ENCODE measurements at regions not wholly inside any gene's neighbourhood (a gene's known extent, or its start where the extent isn't known, plus 50 kb on each side); places are given as distances from the start of the nearest gene placed in this dataset.

GRCh38 chr5:60014331-60014730 is 120.8 kb upstream of the PDE4D start:
- Histone ChIP-seq H3K27ac (ENCODE audit: low read depth in 2 of 2, low read length in 2 of 2) (no peak overlapping the region), H3K36me3 (ENCODE audit: control insufficient read depth in 2 of 2, insufficient read depth in 2 of 2, low read length in 2 of 2) (no peaks in the 10 kb centered on the region), H3K4me3 (ENCODE audit: low read length in 2 of 2) (no peak overlapping the region), H3K9ac (ENCODE audit: low read depth in 1 of 2, low read length in 2 of 2) (no peak overlapping the region), H3K9me3 (ENCODE audit: control insufficient read depth in 2 of 2, low read length in 2 of 2) (no peaks in the 10 kb centered on the region), H3K27me3 (ENCODE audit: control insufficient read depth in 2 of 2, insufficient read depth in 2 of 2, low read length in 2 of 2) (no peaks in the 10 kb centered on the region), H3K4me1 (ENCODE audit: control insufficient read depth in 2 of 2, insufficient read depth in 2 of 2, low read length in 2 of 2) (no peaks in the 10 kb centered on the region)

- Histone ChIP-seq H3K36me3 (ENCODE audit: control insufficient read depth in 2 of 2, insufficient read depth in 2 of 2, low read length in 2 of 2) (no peaks in the 10 kb centered on the region), H3K4me3 (ENCODE audit: low read length in 2 of 2) (no peak overlapping the region), H3K9ac (ENCODE audit: low read depth in 1 of 2, low read length in 2 of 2) (no peak overlapping the region), H3K9me3 (ENCODE audit: control insufficient read depth in 2 of 2, low read length in 2 of 2) (no peaks in the 10 kb centered on the region), H3K27me3 (ENCODE audit: control insufficient read depth in 2 of 2, insufficient read depth in 2 of 2, low read length in 2 of 2) (no peaks in the 10 kb centered on the region), H3K4me1 (ENCODE audit: control insufficient read depth in 2 of 2, insufficient read depth in 2 of 2, low read length in 2 of 2) (no peaks in the 10 kb centered on the region), H3K27ac (ENCODE audit: low read depth in 2 of 2, low read length in 2 of 2) (no peak overlapping the region)
Measured at GRCh38 chr5:60010853-60011252, 117.3 kb upstream of the PDE4D start.

- Histone ChIP-seq H3K27ac (ENCODE audit: low read depth in 2 of 2, low read length in 2 of 2) (no peak overlapping the region), H3K9ac (ENCODE audit: low read depth in 1 of 2, low read length in 2 of 2) (no peak overlapping the region), H3K36me3 (ENCODE audit: control insufficient read depth in 2 of 2, insufficient read depth in 2 of 2, low read length in 2 of 2) (no peaks in the 10 kb centered on the region), H3K4me1 (ENCODE audit: control insufficient read depth in 2 of 2, insufficient read depth in 2 of 2, low read length in 2 of 2) (no peaks in the 10 kb centered on the region), H3K4me3 (ENCODE audit: low read length in 2 of 2) (no peak overlapping the region), H3K9me3 (ENCODE audit: control insufficient read depth in 2 of 2, low read length in 2 of 2) (no peaks in the 10 kb centered on the region), H3K27me3 (ENCODE audit: control insufficient read depth in 2 of 2, insufficient read depth in 2 of 2, low read length in 2 of 2) (no peaks in the 10 kb centered on the region)
Measured at GRCh38 chr5:60010328-60010727, 116.8 kb upstream of the PDE4D start.

DNA sequence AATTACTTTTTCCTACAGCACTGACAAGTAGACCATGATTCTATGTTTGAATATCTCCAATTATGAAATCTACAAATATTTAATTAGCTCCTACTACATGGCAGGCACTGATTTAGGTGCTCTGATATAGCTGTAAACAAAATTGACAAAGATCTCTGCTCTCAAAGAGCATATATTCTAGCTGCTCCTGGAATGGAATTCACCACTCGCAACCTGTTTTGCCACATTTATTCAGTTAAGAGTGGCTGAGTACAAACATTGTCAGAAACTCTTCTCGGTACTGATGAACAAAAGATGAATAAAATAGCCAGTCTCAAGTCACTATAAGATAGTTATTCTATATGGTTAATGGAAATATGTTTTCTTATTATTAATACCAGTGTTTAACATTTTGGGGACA is 114.2 kb upstream of the PDE4D start:
- Histone ChIP-seq H3K4me3 (ENCODE audit: low read length in 2 of 2) (no peak overlapping the region), H3K9ac (ENCODE audit: low read depth in 1 of 2, low read length in 2 of 2) (no peak overlapping the region), H3K9me3 (ENCODE audit: control insufficient read depth in 2 of 2, low read length in 2 of 2) (no peaks in the 10 kb centered on the region), H3K27me3 (ENCODE audit: control insufficient read depth in 2 of 2, insufficient read depth in 2 of 2, low read length in 2 of 2) (no peaks in the 10 kb centered on the region), H3K36me3 (ENCODE audit: control insufficient read depth in 2 of 2, insufficient read depth in 2 of 2, low read length in 2 of 2) (no peaks in the 10 kb centered on the region), H3K4me1 (ENCODE audit: control insufficient read depth in 2 of 2, insufficient read depth in 2 of 2, low read length in 2 of 2) (no peaks in the 10 kb centered on the region), H3K27ac (ENCODE audit: low read depth in 2 of 2, low read length in 2 of 2) (no peak overlapping the region)

DNA sequence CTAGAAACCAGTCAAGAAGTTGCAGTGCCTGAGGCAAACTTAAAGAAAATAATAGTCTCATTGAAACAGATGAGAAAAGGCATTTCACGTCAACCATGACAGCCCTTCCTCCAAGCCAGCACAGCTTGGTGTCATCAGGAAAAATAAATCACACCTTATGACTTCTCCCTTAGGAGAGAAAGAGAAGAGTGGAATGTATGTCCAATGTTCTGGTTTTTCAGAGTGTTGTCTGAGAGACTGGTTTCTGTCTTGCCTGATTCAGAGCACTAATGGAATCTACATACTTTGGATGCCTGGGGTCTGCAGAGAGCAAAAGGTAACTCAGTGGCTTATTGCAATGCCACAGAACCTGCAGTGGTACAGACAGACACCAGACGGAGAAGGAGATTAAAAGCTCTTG is 105.5 kb upstream of the PDE4D start:
- Histone ChIP-seq H3K4me1 (ENCODE audit: control insufficient read depth in 2 of 2, insufficient read depth in 2 of 2, low read length in 2 of 2) (no peaks in the 10 kb centered on the region), H3K36me3 (ENCODE audit: control insufficient read depth in 2 of 2, insufficient read depth in 2 of 2, low read length in 2 of 2) (no peaks in the 10 kb centered on the region), H3K4me3 (ENCODE audit: low read length in 2 of 2) (no peak overlapping the region), H3K9ac (ENCODE audit: low read depth in 1 of 2, low read length in 2 of 2) (no peak overlapping the region), H3K27me3 (ENCODE audit: control insufficient read depth in 2 of 2, insufficient read depth in 2 of 2, low read length in 2 of 2) (no peaks in the 10 kb centered on the region), H3K9me3 (ENCODE audit: control insufficient read depth in 2 of 2, low read length in 2 of 2) (no peaks in the 10 kb centered on the region), H3K27ac (ENCODE audit: low read depth in 2 of 2, low read length in 2 of 2) (no peak overlapping the region)

GRCh38 chr5:59992206-59992605 is 98.7 kb upstream of the PDE4D start:
- H3K9me3 ChIP-seq (ENCODE audit: control insufficient read depth in 2 of 2, low read length in 2 of 2), result no peaks in the 10 kb centered on the region
- H3K9ac ChIP-seq (ENCODE audit: low read depth in 1 of 2, low read length in 2 of 2), result no peak overlapping the region
- no peaks in the 10 kb centered on the region for H3K27me3 ChIP-seq (ENCODE audit: control insufficient read depth in 2 of 2, insufficient read depth in 2 of 2, low read length in 2 of 2)
- H3K27ac ChIP-seq (ENCODE audit: low read depth in 2 of 2, low read length in 2 of 2), result no peak overlapping the region
- no peaks in the 10 kb centered on the region for H3K4me1 ChIP-seq (ENCODE audit: control insufficient read depth in 2 of 2, insufficient read depth in 2 of 2, low read length in 2 of 2)
- H3K4me3 ChIP-seq (ENCODE audit: low read length in 2 of 2), result no peak overlapping the region
- H3K36me3 ChIP-seq (ENCODE audit: control insufficient read depth in 2 of 2, insufficient read depth in 2 of 2, low read length in 2 of 2), result no peaks in the 10 kb centered on the region

DNA sequence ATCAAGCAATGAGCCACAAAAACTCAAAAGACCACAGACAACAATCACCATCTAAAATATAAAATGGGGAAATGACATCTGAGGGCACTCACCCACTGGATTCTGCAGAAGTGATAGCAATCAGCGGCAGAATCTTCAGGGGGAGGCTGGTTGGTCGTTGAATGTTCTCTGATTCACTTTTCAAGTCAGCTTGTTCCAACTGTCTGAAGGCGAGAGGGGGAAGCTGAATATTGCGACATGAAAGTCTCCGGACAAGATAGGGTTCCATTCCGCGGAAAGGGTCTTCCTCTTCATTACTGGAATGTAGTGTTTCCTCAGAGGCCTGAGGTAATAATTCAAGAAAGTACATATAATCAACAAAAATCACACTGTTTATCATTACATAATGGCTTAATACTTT is 94.9 kb upstream of the PDE4D start:
- Histone ChIP-seq H3K9me3 (ENCODE audit: control insufficient read depth in 2 of 2, low read length in 2 of 2) (no peaks in the 10 kb centered on the region), H3K27me3 (ENCODE audit: control insufficient read depth in 2 of 2, insufficient read depth in 2 of 2, low read length in 2 of 2) (no peaks in the 10 kb centered on the region), H3K4me3 (ENCODE audit: low read length in 2 of 2) (no peak overlapping the region), H3K4me1 (ENCODE audit: control insufficient read depth in 2 of 2, insufficient read depth in 2 of 2, low read length in 2 of 2) (no peaks in the 10 kb centered on the region), H3K27ac (ENCODE audit: low read depth in 2 of 2, low read length in 2 of 2) (no peak overlapping the region), H3K36me3 (ENCODE audit: control insufficient read depth in 2 of 2, insufficient read depth in 2 of 2, low read length in 2 of 2) (no peaks in the 10 kb centered on the region), H3K9ac (ENCODE audit: low read depth in 1 of 2, low read length in 2 of 2) (no peak overlapping the region)

GRCh38 chr5:59976342-59976741 is 82.8 kb upstream of the PDE4D start:
- Histone ChIP-seq H3K9ac (ENCODE audit: low read depth in 1 of 2, low read length in 2 of 2) (no peak overlapping the region), H3K27me3 (ENCODE audit: control insufficient read depth in 2 of 2, insufficient read depth in 2 of 2, low read length in 2 of 2) (no peaks in the 10 kb centered on the region), H3K27ac (ENCODE audit: low read depth in 2 of 2, low read length in 2 of 2) (no peak overlapping the region), H3K36me3 (ENCODE audit: control insufficient read depth in 2 of 2, insufficient read depth in 2 of 2, low read length in 2 of 2) (no peaks in the 10 kb centered on the region), H3K4me3 (ENCODE audit: low read length in 2 of 2) (no peak overlapping the region), H3K4me1 (ENCODE audit: control insufficient read depth in 2 of 2, insufficient read depth in 2 of 2, low read length in 2 of 2) (no peaks in the 10 kb centered on the region), H3K9me3 (ENCODE audit: control insufficient read depth in 2 of 2, low read length in 2 of 2) (no peaks in the 10 kb centered on the region)

DNA sequence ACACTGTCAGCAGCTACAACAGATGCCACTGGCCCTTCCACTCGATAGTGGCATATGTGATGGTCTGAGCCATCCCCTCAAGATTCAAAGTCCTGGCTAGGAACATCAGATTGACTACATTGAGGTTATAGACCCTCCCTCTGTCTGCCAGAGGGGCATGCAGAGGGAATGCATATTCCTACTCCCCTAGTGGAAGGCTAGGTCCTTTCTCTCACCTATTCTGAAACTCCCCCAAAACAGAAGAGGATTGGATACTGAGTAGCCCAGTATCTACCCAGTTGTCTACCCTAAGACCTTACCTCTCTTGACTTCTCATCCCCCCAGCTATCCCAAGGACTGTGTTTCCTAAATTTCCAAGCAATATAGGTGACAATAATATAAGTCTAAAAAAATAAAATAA is 78.5 kb upstream of the PDE4D start:
- no peak overlapping the region for H3K4me3 ChIP-seq (ENCODE audit: low read length in 2 of 2)
- H3K27me3 ChIP-seq (ENCODE audit: control insufficient read depth in 2 of 2, insufficient read depth in 2 of 2, low read length in 2 of 2), result no peaks in the 10 kb centered on the region
- no peak overlapping the region for H3K27ac ChIP-seq (ENCODE audit: low read depth in 2 of 2, low read length in 2 of 2)
- no peaks in the 10 kb centered on the region for H3K36me3 ChIP-seq (ENCODE audit: control insufficient read depth in 2 of 2, insufficient read depth in 2 of 2, low read length in 2 of 2)
- H3K4me1 ChIP-seq (ENCODE audit: control insufficient read depth in 2 of 2, insufficient read depth in 2 of 2, low read length in 2 of 2), result no peaks in the 10 kb centered on the region
- H3K9ac ChIP-seq (ENCODE audit: low read depth in 1 of 2, low read length in 2 of 2), result no peak overlapping the region
- H3K9me3 ChIP-seq (ENCODE audit: control insufficient read depth in 2 of 2, low read length in 2 of 2), result no peaks in the 10 kb centered on the region

DNA sequence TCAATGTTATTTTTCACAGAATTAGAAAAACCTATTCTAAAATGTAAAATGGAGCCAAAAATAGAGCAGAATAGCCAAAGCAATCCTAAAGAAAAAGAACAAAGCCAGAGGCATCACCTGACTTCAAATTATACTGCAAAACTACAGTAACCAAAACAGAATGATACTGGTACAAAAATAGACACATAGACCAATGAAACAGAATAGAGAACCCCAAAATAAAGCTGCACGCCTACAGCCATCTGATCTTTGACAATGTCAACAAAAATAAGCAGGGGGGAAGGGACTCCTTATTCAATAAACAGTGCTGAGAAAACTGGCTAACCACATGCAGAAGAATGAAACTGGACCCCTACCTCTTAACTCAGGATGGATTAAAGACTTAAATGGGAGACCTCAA is 65.8 kb upstream of the PDE4D start:
- Histone ChIP-seq H3K9ac (ENCODE audit: low read depth in 1 of 2, low read length in 2 of 2) (no peak overlapping the region), H3K27me3 (ENCODE audit: control insufficient read depth in 2 of 2, insufficient read depth in 2 of 2, low read length in 2 of 2) (no peaks in the 10 kb centered on the region), H3K27ac (ENCODE audit: low read depth in 2 of 2, low read length in 2 of 2) (no peak overlapping the region), H3K4me3 (ENCODE audit: low read length in 2 of 2) (no peak overlapping the region), H3K36me3 (ENCODE audit: control insufficient read depth in 2 of 2, insufficient read depth in 2 of 2, low read length in 2 of 2) (no peaks in the 10 kb centered on the region), H3K4me1 (ENCODE audit: control insufficient read depth in 2 of 2, insufficient read depth in 2 of 2, low read length in 2 of 2) (no peaks in the 10 kb centered on the region), H3K9me3 (ENCODE audit: control insufficient read depth in 2 of 2, low read length in 2 of 2) (no peaks in the 10 kb centered on the region)

- Histone ChIP-seq H3K27me3 (ENCODE audit: control insufficient read depth in 2 of 2, insufficient read depth in 2 of 2, low read length in 2 of 2) (no peaks in the 10 kb centered on the region), H3K9ac (ENCODE audit: low read depth in 1 of 2, low read length in 2 of 2) (no peak overlapping the region), H3K4me3 (ENCODE audit: low read length in 2 of 2) (no peak overlapping the region), H3K36me3 (ENCODE audit: control insufficient read depth in 2 of 2, insufficient read depth in 2 of 2, low read length in 2 of 2) (no peaks in the 10 kb centered on the region), H3K4me1 (ENCODE audit: control insufficient read depth in 2 of 2, insufficient read depth in 2 of 2, low read length in 2 of 2) (no peaks in the 10 kb centered on the region), H3K9me3 (ENCODE audit: control insufficient read depth in 2 of 2, low read length in 2 of 2) (no peaks in the 10 kb centered on the region), H3K27ac (ENCODE audit: low read depth in 2 of 2, low read length in 2 of 2) (no peak overlapping the region)
Measured at GRCh38 chr5:59956130-59956783, 62.7 kb upstream of the PDE4D start.
